M059J (cell line): ENCODE measurements at regions not wholly inside any gene's neighbourhood (a gene's known extent, or its start where the extent isn't known, plus 50 kb on each side); places are given as distances from the start of the nearest gene placed in this dataset.

Source experiments
- DNase-seq: peaks from one replicate; pipeline ENCODE4 v3.0.0-alpha.2; 2012; ENCODE audit warnings: low read depth

DNA sequence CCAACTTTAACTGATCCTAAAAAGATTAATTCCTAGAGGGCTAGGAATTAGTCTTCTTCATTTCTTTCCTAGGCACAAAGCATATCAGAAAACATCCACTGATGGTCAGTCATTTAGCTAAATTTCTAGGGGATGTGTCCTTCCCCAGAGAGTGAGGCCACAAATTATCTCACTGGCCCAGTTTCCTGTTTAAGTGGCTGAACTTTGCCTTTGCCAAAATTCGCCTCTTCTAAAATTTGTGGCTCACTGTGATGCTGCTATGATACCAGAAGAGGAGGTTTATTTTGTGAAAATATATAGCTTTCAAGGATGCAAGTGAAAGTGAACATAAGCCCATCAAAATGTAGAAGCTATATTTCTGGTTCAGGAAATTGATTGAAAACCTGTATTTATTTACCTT is 98.1 kb upstream of the FER start:
- no peak for DNase-seq

DNA sequence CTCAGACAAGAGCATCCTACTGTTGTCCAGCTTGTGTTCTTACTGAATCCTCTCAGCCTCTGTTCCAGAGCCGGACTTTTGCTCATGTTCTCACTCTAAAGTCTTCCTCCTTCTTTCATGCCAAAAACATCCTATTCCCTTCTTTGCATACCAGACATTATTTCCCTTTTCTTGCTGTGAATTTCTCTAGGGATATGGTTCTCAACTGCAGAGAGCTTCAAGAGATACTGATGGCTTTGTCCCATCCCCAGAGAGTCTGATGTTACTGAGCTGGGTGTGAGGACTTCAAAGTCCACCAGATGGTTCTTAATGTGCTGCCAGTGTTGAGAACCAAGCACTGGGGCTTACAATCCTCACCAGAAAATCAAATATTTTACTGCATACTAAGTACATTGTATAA is 98.6 kb upstream of the FER start:
- DNase-seq: no peak

DNA sequence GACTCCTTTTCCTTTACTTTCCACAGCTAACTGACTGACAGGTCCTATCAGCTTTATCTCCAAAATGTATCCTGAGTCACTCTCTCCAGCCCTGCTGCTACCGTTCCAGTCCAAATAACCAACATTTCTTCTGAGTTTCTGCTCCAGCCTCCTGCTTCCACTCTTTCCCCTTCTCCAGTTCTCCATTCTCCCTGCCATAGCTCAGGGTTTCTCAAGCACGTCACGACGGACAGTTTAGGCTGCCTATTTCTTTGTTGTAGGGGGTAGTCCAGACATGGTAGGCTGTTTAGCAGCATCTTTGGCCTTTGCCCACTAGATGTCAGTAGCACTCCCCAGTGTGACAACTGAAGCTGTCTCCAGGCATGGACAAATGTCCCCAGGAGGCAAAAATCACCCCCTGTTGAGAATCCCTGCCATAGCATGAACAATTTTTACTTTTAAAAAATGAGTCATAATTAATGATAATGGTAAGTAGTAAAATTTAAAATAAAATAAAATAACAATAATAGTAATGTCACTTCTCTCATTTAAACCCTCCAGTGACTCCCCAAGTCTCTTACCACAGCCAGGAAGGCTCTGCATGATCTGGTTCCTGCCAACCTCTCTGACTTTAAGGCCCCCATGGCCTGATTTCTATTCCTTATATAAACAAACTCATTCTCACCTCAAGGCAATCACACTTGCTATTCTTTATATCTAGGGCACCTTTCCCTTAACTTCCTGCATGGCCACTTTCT is 105.4 kb upstream of the FER start:
- DNase-seq: peak; percentile 72

DNA sequence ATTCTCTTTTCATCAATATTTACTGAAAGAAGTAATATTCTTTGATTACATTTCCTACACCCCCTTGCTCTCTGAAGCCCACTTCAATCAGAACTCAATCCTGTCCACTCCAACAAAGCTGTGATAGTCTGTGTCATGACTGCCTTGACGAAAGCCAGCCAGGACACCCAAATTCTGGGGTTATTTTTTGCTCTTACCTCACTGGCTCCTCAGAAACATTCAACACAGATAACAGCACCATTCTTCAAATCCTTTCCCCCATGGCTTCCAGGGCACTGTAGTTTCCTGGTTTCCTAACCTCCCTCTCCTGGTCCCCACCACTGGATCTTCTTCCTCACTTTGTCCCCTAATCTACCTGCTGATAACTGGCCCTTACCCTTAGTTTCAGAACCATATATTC is 106.1 kb upstream of the FER start:
- no peak for DNase-seq

DNA sequence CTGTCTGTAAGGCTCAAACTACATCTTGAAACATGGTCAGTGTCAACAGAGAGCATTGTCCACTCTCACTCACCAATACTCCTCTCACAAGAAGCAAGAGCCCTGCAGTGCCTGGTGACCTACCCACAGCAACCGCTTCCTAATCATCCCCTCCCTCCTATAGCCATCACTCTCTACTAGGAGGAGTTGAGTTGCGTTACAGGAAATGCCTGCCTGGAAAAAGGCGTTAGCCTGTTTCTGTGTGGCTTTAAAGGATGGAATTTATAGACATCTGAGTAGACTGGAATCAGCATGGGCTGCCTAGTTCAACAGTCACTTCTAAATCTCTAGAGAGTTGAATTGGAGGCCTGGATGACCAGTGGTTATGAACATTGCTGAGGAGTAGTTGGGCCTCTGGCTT is 108.3 kb upstream of the FER start:
- DNase-seq: no peak

- no peak for DNase-seq
These were observed 109.7 kb upstream of the FER start for GRCh38 chr5:108638021-108638420.

- DNase-seq: no peak
These were observed 110.6 kb upstream of the FER start for GRCh38 chr5:108637134-108637533.

DNA sequence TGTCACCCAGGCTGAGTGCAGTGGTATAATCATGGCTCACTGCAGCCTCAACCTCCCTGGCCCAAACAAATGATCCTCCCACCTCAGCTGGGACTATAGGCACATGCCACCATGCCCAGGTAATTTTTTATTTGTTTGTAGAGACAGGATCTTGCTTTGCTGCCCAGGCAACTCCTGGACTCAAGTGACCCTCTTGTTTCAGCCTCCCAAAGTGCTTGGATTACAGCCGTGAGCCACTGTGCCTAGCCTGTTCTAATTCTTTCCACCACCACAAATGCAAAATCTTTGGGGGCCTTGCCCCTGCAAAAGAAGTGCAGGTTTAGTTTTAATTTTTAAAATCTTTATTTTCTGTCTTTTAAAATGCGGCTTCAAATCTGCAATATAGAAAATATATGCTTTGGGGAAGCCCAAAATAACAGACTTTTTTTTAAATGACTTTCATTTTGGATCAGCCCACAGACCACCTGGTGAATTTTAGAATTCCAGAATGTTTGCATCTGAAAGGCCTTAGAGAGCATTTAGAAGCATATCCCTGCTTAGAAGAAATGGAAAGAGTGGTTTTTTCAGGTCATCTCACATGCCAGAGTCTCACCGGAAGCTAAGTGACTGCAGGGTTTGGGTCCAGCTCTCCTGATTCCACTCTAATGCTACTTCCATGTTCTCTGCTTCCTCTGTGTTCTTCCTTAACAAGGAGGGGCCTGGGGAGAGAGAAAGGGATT is 111.4 kb upstream of the FER start:
- DNase-seq: no peak

- DNase-seq: no peak
These were observed 112.9 kb upstream of the FER start for GRCh38 chr5:108634617-108635288.

DNA sequence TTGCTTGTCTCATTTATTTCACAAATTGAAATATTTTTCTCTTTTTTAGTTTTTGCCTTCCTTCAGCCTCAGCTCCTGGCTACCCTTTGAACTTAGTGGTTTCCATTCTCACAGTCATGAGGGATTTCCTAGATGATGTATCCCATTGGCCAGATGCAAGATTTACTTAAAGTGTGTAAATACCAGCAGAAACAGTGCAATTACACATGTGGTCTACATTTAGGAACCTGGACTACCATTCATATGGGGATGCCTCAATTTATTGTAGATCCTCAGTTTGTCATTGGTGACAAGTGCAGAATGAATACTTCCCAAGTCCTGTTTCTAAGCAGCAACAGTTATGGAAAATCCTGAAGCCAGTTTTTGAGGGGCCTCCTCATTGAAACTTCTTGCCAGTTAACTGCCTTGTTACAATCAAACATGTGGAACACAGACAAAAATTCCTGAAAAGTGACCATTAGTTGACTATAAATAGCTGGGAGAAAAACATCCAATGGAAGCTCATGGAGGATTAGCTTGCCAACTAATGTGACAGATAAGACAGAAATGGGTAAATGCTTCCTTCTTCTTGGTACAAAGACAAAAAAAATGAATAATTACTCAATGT is 113.6 kb upstream of the FER start:
- DNase-seq: no peak

DNA sequence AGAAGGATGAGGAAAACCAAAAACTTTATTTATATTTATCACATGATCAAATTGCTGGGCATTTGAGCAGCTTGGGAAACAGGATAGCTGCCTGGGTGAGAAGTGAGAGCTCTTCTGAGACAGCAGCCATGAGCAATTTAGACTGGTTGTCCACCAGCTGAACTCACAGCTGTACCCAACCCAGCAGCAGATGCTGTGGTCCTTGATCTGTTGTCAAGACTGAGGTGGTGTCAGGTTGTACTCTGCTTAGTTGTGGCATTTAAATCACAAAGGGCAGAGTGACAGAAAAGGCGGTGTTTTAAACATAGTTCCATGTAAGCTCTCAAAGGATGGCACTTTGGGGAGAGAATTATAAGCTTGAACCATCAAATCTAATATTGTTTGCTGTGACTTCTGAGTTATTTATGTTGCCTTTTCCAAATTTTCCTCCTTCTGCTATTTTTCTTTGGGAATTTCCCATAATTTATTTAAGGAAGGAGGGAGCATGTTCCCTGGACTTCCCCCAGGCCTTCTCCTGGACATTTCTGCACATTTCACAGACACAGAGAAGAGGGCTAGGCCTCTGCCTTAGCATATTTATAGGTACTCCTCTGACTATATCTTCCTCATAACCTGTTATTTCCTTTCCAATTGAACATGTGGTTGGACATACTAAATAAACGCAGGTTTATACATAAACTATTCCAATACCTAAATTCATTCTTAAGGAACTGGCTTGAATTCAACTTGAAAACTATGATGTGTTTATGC is 117.7 kb upstream of the FER start:
- no peak for DNase-seq

DNA sequence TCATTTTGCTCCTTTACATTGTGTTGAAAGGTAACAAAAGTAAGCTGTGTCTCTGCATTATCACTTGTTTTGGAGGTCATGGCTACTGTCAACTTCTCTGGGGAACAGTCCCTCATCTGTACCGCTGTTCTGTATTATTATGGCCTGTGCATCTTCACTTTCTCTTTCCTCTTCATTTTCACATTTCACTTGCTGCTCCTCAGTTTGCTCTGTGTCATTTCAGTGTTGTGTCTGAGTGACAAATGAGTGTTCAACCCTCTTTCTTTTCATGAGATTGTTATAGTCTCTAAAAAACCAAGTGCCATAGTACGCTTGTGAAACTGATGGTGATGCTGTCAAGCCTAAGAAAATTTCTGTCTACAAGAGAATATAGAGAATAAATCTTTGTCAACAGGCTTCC is 122.0 kb upstream of the FER start:
- no peak for DNase-seq

- no peak for DNase-seq
These were observed 123.9 kb upstream of the FER start for GRCh38 chr5:108623826-108624225.

GRCh38 chr5:108620516-108620915 is 127.2 kb upstream of the FER start:
- no peak for DNase-seq

- DNase-seq: no peak
These were observed 127.9 kb upstream of the FER start for GRCh38 chr5:108619815-108620214.

DNA sequence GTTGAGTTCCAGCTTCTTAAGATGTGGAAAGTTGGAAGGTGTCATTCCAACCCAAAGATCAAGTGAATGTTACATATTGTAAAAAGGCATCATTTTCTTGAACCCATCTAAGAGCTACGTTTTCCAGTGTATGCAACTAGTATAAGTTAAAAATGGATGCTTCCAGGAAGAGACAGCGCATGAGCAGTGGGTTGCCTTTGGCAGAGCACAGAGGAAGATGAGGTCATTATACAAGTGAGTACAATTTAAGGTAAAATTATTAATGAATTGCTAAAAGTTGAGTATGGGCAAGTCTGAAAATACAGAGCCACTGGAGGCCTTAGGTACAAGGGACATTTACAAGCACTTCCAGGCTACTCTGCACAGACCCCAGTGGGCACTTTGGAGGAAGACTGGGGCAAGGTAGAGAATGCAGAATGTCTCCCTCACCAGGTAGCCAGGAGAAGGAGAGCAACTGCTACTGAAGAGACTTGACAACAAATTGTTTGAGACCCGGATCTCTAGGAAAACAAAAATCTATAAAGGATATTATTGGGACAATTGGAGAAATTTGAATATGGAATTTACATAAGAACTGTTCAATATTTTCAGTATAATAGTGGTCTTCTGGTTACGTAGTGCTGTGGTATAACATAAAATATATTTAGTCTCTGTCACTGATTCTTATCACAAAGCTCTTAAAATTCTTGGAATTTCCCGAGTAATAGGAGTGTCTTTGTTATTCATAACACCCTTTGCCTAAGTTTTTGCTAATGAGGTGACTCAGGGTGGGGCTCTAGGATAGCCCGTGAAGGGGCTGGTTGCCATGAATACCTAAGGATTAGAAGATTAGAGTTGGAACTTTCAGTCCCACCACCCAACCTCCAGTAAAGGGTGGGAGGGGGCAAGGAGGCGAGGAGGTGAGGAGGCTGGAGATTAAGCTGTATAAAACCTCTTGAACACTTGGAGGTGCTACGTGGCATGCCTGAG is 129.9 kb upstream of the FER start:
- no peak for DNase-seq

- no peak for DNase-seq
These were observed 132.5 kb upstream of the FER start for GRCh38 chr5:108615216-108615615.

DNA sequence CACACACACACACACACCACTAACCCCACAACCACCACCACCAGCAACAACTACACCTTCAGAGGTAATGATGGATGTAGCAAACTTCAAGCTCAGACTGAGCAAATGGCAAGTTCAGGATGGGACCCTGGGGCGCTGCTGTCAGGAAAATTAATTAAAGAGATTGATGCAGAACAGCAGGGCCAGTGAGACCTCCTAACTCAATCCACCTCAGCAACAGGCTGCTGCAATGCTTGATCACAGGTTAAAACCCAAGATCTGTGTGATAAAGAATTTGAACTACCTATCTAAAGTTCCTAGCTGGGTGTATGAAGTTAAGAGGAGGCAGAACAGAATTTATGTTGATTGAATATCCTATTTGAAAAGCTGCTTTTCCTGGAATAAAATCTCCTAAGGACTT is 140.3 kb upstream of the FER start:
- DNase-seq: no peak

- no peak for DNase-seq
These were observed 141.5 kb upstream of the FER start for GRCh38 chr5:108606185-108606584.

GRCh38 chr5:108602830-108603229 is 144.9 kb upstream of the FER start:
- no peak for DNase-seq

GRCh38 chr5:108590799-108591198 is 156.9 kb upstream of the FER start:
- no peak for DNase-seq
